Mucosa of stomach (tissue), 1 donor: ENCODE measurements at regions not wholly inside any gene's neighbourhood (a gene's known extent, or its start where the extent isn't known, plus 50 kb on each side); places are given as distances from the start of the nearest gene placed in this dataset.

Source experiments
- H3K27me3 ChIP-seq: one replicate; pipeline ENCODE4 v1.7.0; 2013; ENCODE audit warnings: mild to moderate bottlenecking, low read length; ENCODE audit not compliant: control insufficient read depth, insufficient read depth
- H3K36me3 ChIP-seq: one replicate; pipeline ENCODE4 v1.7.0; 2013; ENCODE audit warnings: low read length; ENCODE audit not compliant: control insufficient read depth, insufficient read depth
- H3K4me1 ChIP-seq: one replicate; pipeline ENCODE4 v1.7.0; 2013; ENCODE audit warnings: mild to moderate bottlenecking, low read length; ENCODE audit not compliant: control insufficient read depth, insufficient read depth
- H3K4me3 ChIP-seq: one replicate; pipeline ENCODE4 v1.7.0; 2013; ENCODE audit warnings: low read length
- H3K9ac ChIP-seq: one replicate; pipeline ENCODE4 v1.7.0; 2013; ENCODE audit warnings: mild to moderate bottlenecking, low read length, moderate library complexity
- H3K9me3 ChIP-seq: one replicate; pipeline ENCODE4 v1.7.0; 2013; ENCODE audit warnings: mild to moderate bottlenecking, low read length, moderate library complexity; ENCODE audit not compliant: control insufficient read depth
- donor health status: Pancreatic carcinoma.

- Histone ChIP-seq H3K9me3 (no peaks in the 10 kb centered on the region), H3K9ac (no peak overlapping the region), H3K4me3 (no peak overlapping the region), H3K4me1 (no peaks in the 10 kb centered on the region), H3K36me3 (no peaks in the 10 kb centered on the region), H3K27me3 (no peaks in the 10 kb centered on the region)
Measured at GRCh38 chr9:13878241-13878711, 435.7 kb downstream of the NFIB start.

GRCh38 chr9:13876741-13877140, 437.2 kb downstream of the NFIB start:
- Histone ChIP-seq H3K4me3 (no peak overlapping the region), H3K9ac (no peak overlapping the region), H3K9me3 (no peaks in the 10 kb centered on the region), H3K36me3 (no peaks in the 10 kb centered on the region), H3K4me1 (no peaks in the 10 kb centered on the region), H3K27me3 (no peaks in the 10 kb centered on the region)

GRCh38 chr9:13873203-13873602, 440.7 kb downstream of the NFIB start:
- no peaks in the 10 kb centered on the region for H3K36me3 ChIP-seq
- H3K9me3 ChIP-seq, result no peaks in the 10 kb centered on the region
- H3K4me3 ChIP-seq, result no peak overlapping the region

GRCh38 chr9:13868336-13868735, 445.6 kb downstream of the NFIB start:
- Histone ChIP-seq H3K9ac (no peak overlapping the region), H3K4me1 (no peaks in the 10 kb centered on the region), H3K4me3 (no peak overlapping the region), H3K9me3 (no peaks in the 10 kb centered on the region), H3K36me3 (no peaks in the 10 kb centered on the region), H3K27me3 (no peaks in the 10 kb centered on the region)

More at GRCh38 chr9:13873203-13873602, 440.7 kb downstream of the NFIB start:
- Histone ChIP-seq H3K27me3 (no peaks in the 10 kb centered on the region), H3K4me1 (no peaks in the 10 kb centered on the region), H3K9ac (no peak overlapping the region)

GRCh38 chr9:13865869-13866268, 448.1 kb downstream of the NFIB start:
- H3K27me3 ChIP-seq, result no peaks in the 10 kb centered on the region
- no peaks in the 10 kb centered on the region for H3K4me1 ChIP-seq
- H3K36me3 ChIP-seq, result no peaks in the 10 kb centered on the region
- H3K4me3 ChIP-seq, result no peak overlapping the region
- no peaks in the 10 kb centered on the region for H3K9me3 ChIP-seq
- no peak overlapping the region for H3K9ac ChIP-seq

GRCh38 chr9:13863112-13863511, 450.8 kb downstream of the NFIB start:
- Histone ChIP-seq H3K36me3 (no peaks in the 10 kb centered on the region), H3K9ac (no peak overlapping the region), H3K4me1 (no peaks in the 10 kb centered on the region), H3K9me3 (no peaks in the 10 kb centered on the region), H3K4me3 (no peak overlapping the region), H3K27me3 (no peaks in the 10 kb centered on the region)

- H3K9me3 ChIP-seq, result no peaks in the 10 kb centered on the region
- no peak overlapping the region for H3K4me3 ChIP-seq
- H3K4me1 ChIP-seq, result no peaks in the 10 kb centered on the region
- no peak overlapping the region for H3K9ac ChIP-seq
- no peaks in the 10 kb centered on the region for H3K27me3 ChIP-seq
- H3K36me3 ChIP-seq, result no peaks in the 10 kb centered on the region
Measured at GRCh38 chr9:13862654-13863053, 451.3 kb downstream of the NFIB start.

GRCh38 chr9:13860946-13861640, 452.8 kb downstream of the NFIB start:
- H3K9me3 ChIP-seq, result no peaks in the 10 kb centered on the region
- peaks cover under 1% of the 10 kb centered on the region for H3K27me3 ChIP-seq
- H3K36me3 ChIP-seq, result no peaks in the 10 kb centered on the region
- H3K4me1 ChIP-seq, result no peaks in the 10 kb centered on the region
- H3K9ac ChIP-seq, result no peak overlapping the region
- H3K4me3 ChIP-seq, result no peak overlapping the region

GRCh38 chr9:13860019-13860418, 453.9 kb downstream of the NFIB start:
- Histone ChIP-seq H3K36me3 (no peaks in the 10 kb centered on the region), H3K27me3 (peaks cover 7% of the 10 kb centered on the region), H3K4me3 (no peak overlapping the region), H3K4me1 (no peaks in the 10 kb centered on the region), H3K9me3 (no peaks in the 10 kb centered on the region), H3K9ac (no peak overlapping the region)

GRCh38 chr9:13857521-13857920, 456.4 kb downstream of the NFIB start:
- H3K4me3 ChIP-seq, result no peak overlapping the region
- no peaks in the 10 kb centered on the region for H3K4me1 ChIP-seq
- H3K9me3 ChIP-seq, result no peaks in the 10 kb centered on the region
- H3K9ac ChIP-seq, result no peak overlapping the region
- no peaks in the 10 kb centered on the region for H3K36me3 ChIP-seq
- H3K27me3 ChIP-seq, result peaks cover 18% of the 10 kb centered on the region

- no peak overlapping the region for H3K4me3 ChIP-seq
- no peaks in the 10 kb centered on the region for H3K36me3 ChIP-seq
- H3K9ac ChIP-seq, result no peak overlapping the region
- H3K9me3 ChIP-seq, result no peaks in the 10 kb centered on the region
- no peaks in the 10 kb centered on the region for H3K27me3 ChIP-seq
- no peaks in the 10 kb centered on the region for H3K4me1 ChIP-seq
Measured at GRCh38 chr9:13847270-13847669, 466.7 kb downstream of the NFIB start.

GRCh38 chr9:13845460-13845859, 468.5 kb downstream of the NFIB start:
- H3K4me3 ChIP-seq, result no peak overlapping the region
- H3K4me1 ChIP-seq, result no peaks in the 10 kb centered on the region
- no peaks in the 10 kb centered on the region for H3K9me3 ChIP-seq
- H3K9ac ChIP-seq, result no peak overlapping the region
- no peaks in the 10 kb centered on the region for H3K36me3 ChIP-seq
- no peaks in the 10 kb centered on the region for H3K27me3 ChIP-seq
